Gastroesophageal sphincter (tissue), 4 donors: ENCODE measurements at regions not wholly inside any gene's neighbourhood (a gene's known extent, or its start where the extent isn't known, plus 50 kb on each side); places are given as distances from the start of the nearest gene placed in this dataset.

Source experiments
- ATAC-seq: fragments of 150-250 bp; one replicate; pipeline ENCODE4 v1.9.1; 2016; ENCODE audit warnings: mild to moderate bottlenecking, moderate library complexity
- H3K27ac ChIP-seq, 4 donors: fragments of 200-600 bp; sonication (generic) in 3 of 4; 1 replicate in 3 of 4; 2 replicates in 1 of 4; pipeline ENCODE4 v1.5.1; 2016 to 2019
- H3K27me3 ChIP-seq: fragments of 200-600 bp; sonication (generic); one replicate; pipeline ENCODE4 v1.5.1; 2019
- H3K36me3 ChIP-seq, 2 donors: fragments of 200-600 bp; sonication (generic); one replicate each; pipeline ENCODE4 v1.5.1; 2019; ENCODE audit warnings: control low read depth in 1 of 2
- H3K4me1 ChIP-seq, 3 donors: fragments of 200-600 bp; sonication (generic); 1 replicate in 2 of 3; 2 replicates in 1 of 3; pipeline ENCODE4 v1.5.1; 2016 to 2019; ENCODE audit warnings: control low read depth in 2 of 3
- H3K4me3 ChIP-seq, 2 donors: fragments of 200-600 bp; sonication (generic); one replicate each; pipeline ENCODE4 v1.5.1; 2019; ENCODE audit warnings: mild to moderate bottlenecking in 1 of 2, moderate library complexity in 1 of 2
- H3K9me3 ChIP-seq, 3 donors: fragments of 200-600 bp; sonication (generic); one replicate each; pipeline ENCODE4 v1.5.1; 2017 to 2019; ENCODE audit warnings: control low read depth in 2 of 3
- EP300 ChIP-seq: sonication (generic); formaldehyde crosslinking; IDR thresholded peaks from one replicate; pipeline ENCODE4 v1.6.1; 2017; ENCODE audit warnings: antibody characterized with exemption, mild to moderate bottlenecking
- POLR2A ChIP-seq, 2 donors: fragments of 450-650 bp; IDR thresholded peaks; one replicate each; pipeline ENCODE4 v1.6.1; 2017; ENCODE audit warnings: antibody characterized with exemption in 2 of 2, mild to moderate bottlenecking in 2 of 2, moderate library complexity in 1 of 2
- POLR2AphosphoS5 ChIP-seq: sonication (generic); formaldehyde crosslinking; IDR thresholded peaks from one replicate; pipeline ENCODE4 v1.6.1; 2017; ENCODE audit warnings: antibody characterized with exemption
- WGBS, 2 donors: methylation state at CpG; one replicate each; pipeline ENCODE4 v1.1.5; 2018; ENCODE audit warnings: low coverage in 1 of 2; 5-methylcytosine and 5-hydroxymethylcytosine counted together
- TF ChIP-seq, protein P1 (sequence below), 4 experiments: fragments of 200-600 bp in 2 of 4; fragments of 450-650 bp in 2 of 4; sonication (generic) in 1 of 4; IDR thresholded peaks; one replicate each; pipeline ENCODE4 v1.5.1; 2017 to 2019; ENCODE audit warnings: antibody characterized with exemption in 4 of 4, mild to moderate bottlenecking in 2 of 4, moderate library complexity in 2 of 4

DNA sequence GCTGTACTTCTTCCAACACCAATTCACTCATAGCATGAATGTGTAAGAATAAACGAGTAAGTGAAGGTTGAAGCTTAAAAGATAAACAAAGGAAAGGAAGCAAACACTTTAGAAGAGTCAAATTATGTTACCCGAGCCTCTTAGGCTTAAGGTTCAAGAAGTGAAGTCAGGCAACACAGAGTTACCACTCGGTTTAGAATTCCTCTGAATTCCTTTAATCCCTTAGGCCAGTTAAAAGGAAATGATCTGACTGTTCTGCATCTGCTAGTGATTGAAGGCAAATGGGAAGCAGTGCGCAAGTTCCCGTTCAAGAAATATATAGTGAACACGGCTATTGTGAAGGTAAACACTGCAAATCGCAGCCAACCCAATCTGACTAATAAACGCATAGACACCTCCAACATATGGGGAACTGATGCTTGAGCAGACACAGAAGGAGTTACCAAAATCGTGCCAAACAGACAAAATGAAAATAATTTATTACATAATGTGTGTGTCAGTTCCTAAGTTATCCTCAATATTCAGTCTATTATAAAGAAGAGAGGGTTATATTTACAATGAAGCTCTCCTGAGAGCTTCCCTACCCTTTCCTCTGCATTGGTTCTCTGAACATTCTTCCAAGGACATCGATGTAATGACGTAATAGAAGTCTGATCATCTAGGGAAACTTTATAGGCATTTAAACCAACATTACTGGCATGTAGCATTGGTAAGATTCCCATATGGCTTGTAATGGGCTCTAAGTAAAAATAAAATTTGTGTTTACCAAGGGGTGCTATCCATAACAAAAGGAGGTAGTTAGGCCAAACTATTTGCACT lies 837.1 kb upstream of the ZNF608 start:
- Histone ChIP-seq H3K4me3 (no peak overlapping the region), H3K27ac (peak overlapping the region; percentile 63 to 73 (median 68)), H3K27me3 (no peaks in the 10 kb centered on the region), H3K9me3 (no peaks in the 10 kb centered on the region), H3K36me3 (no peaks in the 10 kb centered on the region), H3K4me1 (peaks cover 7 to 41% (median 13%) of the 10 kb centered on the region in 3 donors)
- TF ChIP-seq, protein P1, sequence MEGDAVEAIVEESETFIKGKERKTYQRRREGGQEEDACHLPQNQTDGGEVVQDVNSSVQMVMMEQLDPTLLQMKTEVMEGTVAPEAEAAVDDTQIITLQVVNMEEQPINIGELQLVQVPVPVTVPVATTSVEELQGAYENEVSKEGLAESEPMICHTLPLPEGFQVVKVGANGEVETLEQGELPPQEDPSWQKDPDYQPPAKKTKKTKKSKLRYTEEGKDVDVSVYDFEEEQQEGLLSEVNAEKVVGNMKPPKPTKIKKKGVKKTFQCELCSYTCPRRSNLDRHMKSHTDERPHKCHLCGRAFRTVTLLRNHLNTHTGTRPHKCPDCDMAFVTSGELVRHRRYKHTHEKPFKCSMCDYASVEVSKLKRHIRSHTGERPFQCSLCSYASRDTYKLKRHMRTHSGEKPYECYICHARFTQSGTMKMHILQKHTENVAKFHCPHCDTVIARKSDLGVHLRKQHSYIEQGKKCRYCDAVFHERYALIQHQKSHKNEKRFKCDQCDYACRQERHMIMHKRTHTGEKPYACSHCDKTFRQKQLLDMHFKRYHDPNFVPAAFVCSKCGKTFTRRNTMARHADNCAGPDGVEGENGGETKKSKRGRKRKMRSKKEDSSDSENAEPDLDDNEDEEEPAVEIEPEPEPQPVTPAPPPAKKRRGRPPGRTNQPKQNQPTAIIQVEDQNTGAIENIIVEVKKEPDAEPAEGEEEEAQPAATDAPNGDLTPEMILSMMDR (IDR thresholded peaks at IDR 0.05): no peak
- TF ChIP-seq POLR2AphosphoS5 (peak; percentile 49), POLR2A (IDR thresholded peaks at IDR 0.05) (no peak), EP300 (no peak)
- WGBS, 2 donors: 19 to 40% methylated on average over 11 of the region's 11 CpGs
- peak; percentile 40 for ATAC-seq

DNA sequence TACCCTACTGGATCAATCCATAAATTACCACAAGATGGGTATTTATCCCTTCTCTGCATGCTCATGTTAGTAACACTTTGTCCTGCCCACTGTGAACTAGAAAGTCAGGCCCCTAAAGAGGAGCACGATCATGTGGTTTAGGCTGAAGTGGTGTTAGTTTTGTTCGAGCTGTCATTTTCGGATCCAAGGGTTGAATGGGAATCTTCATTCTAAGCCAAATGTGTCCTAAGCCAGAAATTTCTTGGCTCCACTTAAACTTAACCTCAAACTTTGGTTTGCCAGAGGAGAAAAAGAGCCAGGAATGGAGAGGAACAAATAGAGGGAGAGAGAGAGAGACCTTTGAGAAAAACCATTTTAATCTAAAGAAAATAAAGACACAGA lies 837.7 kb upstream of the ZNF608 start:
- H3K36me3 ChIP-seq: no peaks in the 10 kb centered on the region
- peak overlapping the region; percentile 63 to 73 (median 68) for H3K27ac ChIP-seq
- peak; percentile 49 for ATAC-seq
- H3K4me3 ChIP-seq: no peak overlapping the region
- no peaks in the 10 kb centered on the region for H3K27me3 ChIP-seq
- peaks cover 7 to 41% (median 13%) of the 10 kb centered on the region in 3 donors for H3K4me1 ChIP-seq
- no peak for TF ChIP-seq POLR2A (IDR thresholded peaks at IDR 0.05)
- no peak for TF ChIP-seq EP300
- TF ChIP-seq POLR2AphosphoS5: peak; percentile 63
- TF ChIP-seq, protein P1 (IDR thresholded peaks at IDR 0.05): no peak
- 0 to 22% methylated on average over 3 of the region's 3 CpGs for WGBS, 2 donors
- H3K9me3 ChIP-seq: no peaks in the 10 kb centered on the region

DNA sequence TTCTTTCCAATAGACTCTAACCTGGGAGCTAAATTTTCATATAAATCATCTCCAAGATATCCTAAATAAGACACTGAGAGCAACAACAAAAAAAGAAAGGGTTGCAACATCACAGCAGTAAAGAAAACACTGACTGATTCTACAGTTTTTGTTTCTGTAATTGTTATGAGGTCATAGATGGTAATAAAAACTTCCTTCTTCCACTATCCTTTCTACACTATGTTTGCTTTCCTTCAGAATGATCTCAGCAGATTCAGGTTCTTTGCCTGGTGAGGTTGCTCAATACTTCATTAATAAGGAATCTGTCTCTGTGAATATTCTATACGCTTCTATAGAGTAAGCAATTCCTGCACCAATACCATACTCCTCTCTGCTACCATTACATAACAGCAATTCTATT lies 835.6 kb upstream of the GRAMD2B start:
- no peaks in the 10 kb centered on the region for H3K9me3 ChIP-seq
- no peak for ATAC-seq
- H3K36me3 ChIP-seq: no peaks in the 10 kb centered on the region
- TF ChIP-seq, protein P1 (IDR thresholded peaks at IDR 0.05): no peak
- TF ChIP-seq POLR2AphosphoS5 (no peak), EP300 (no peak), POLR2A (IDR thresholded peaks at IDR 0.05) (no peak)
- H3K27ac ChIP-seq: no peak overlapping the region
- H3K27me3 ChIP-seq: no peaks in the 10 kb centered on the region
- no peak overlapping the region for H3K4me3 ChIP-seq
- WGBS, 2 donors: 64 to 100% methylated on average over 1 of the region's 1 CpG
- H3K4me1 ChIP-seq: peaks cover 4 to 26% (median 6%) of the 10 kb centered on the region in 3 donors

DNA sequence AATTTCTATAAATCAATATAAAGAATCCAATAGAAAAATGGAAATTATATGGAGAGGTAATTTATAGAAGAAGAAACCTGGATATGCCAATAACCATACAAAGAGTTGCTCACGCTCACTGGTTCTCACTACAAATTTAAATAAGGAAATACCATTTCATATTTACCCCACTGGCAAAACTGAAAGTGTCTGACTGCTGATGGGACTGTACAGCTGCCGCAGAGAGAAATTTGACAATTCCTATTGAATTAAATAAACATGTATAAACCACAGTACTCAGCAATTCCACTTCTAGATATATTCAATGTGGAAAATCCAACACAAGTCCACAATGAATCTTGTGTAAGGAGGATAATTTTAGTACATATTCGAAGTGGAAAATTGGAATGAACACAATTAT lies 830.4 kb upstream of the GRAMD2B start:
- no peak overlapping the region for H3K27ac ChIP-seq
- H3K4me3 ChIP-seq: no peak overlapping the region
- no peaks in the 10 kb centered on the region for H3K36me3 ChIP-seq
- TF ChIP-seq EP300 (no peak), POLR2A (IDR thresholded peaks at IDR 0.05) (no peak), POLR2AphosphoS5 (no peak)
- TF ChIP-seq, protein P1 (IDR thresholded peaks at IDR 0.05): no peak
- H3K9me3 ChIP-seq: no peaks in the 10 kb centered on the region
- no peaks in the 10 kb centered on the region for H3K27me3 ChIP-seq
- no peak for ATAC-seq
- H3K4me1 ChIP-seq: no peaks in the 10 kb centered on the region
- 53 to 63% methylated on average over 3 of the region's 3 CpGs for WGBS, 2 donors

DNA sequence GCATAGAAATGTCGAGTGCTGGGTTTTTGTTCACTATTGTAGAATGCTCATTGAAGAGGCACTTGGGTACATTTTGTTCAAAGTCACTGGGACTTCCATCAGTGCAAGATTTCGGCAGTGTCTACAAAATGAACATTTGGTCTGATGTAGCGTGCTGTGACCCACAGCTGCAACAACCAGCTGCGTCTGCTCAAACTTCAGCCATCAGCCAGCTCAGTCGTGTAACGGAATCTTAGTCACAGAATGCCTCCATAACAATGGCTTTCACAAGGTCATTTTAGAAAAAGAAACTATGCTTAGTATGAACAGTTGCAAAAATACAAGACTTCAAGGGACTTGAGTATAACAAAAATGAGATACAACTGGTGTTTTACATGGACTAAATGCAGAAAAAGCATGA lies 828.1 kb upstream of the GRAMD2B start:
- H3K27ac ChIP-seq: peak overlapping the region in 1 of 4 donors; percentile 12
- 0 to 26% methylated on average over 1 to 6 of the region's 6 CpGs for WGBS, 2 donors

More for the DNA sequence above, 828.1 kb upstream of the GRAMD2B start:
- Histone ChIP-seq H3K4me1 (no peaks in the 10 kb centered on the region), H3K4me3 (no peak overlapping the region), H3K36me3 (no peaks in the 10 kb centered on the region), H3K9me3 (no peaks in the 10 kb centered on the region), H3K27me3 (no peaks in the 10 kb centered on the region)
- TF ChIP-seq, protein P1 (IDR thresholded peaks at IDR 0.05): no peak
- TF ChIP-seq EP300 (no peak), POLR2AphosphoS5 (peak; percentile 56)
- ATAC-seq: peak; percentile 89
